ENCODE measurements at regions not wholly inside any gene's neighbourhood (a gene's known extent, or its start where the extent isn't known, plus 50 kb on each side); places are given as distances from the start of the nearest gene placed in this dataset.

DNA sequence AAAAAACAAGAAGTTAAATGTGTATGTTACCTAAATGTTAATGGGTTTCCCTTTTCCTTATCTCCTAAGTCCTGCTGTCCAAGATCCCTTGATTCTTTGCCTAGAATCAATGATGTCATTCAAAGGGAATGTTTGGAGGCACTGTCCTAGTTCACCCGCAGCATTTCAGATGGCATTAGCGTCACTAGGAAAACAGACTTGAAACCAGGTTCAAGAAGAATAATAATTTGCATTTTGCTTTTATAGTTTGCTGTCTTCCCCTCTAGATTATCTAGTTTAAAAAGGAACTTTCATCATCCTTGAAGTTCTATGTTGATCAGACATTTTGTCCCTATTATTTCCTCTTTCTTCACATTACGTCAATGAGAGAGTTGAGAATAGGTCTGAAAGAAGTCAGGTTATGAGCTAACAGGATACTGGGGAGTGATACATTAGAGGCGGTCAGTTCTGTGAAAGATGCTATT lies 234.1 kb upstream of the PGRMC2 start (continued):
- TF ChIP-seq, protein P1, sequence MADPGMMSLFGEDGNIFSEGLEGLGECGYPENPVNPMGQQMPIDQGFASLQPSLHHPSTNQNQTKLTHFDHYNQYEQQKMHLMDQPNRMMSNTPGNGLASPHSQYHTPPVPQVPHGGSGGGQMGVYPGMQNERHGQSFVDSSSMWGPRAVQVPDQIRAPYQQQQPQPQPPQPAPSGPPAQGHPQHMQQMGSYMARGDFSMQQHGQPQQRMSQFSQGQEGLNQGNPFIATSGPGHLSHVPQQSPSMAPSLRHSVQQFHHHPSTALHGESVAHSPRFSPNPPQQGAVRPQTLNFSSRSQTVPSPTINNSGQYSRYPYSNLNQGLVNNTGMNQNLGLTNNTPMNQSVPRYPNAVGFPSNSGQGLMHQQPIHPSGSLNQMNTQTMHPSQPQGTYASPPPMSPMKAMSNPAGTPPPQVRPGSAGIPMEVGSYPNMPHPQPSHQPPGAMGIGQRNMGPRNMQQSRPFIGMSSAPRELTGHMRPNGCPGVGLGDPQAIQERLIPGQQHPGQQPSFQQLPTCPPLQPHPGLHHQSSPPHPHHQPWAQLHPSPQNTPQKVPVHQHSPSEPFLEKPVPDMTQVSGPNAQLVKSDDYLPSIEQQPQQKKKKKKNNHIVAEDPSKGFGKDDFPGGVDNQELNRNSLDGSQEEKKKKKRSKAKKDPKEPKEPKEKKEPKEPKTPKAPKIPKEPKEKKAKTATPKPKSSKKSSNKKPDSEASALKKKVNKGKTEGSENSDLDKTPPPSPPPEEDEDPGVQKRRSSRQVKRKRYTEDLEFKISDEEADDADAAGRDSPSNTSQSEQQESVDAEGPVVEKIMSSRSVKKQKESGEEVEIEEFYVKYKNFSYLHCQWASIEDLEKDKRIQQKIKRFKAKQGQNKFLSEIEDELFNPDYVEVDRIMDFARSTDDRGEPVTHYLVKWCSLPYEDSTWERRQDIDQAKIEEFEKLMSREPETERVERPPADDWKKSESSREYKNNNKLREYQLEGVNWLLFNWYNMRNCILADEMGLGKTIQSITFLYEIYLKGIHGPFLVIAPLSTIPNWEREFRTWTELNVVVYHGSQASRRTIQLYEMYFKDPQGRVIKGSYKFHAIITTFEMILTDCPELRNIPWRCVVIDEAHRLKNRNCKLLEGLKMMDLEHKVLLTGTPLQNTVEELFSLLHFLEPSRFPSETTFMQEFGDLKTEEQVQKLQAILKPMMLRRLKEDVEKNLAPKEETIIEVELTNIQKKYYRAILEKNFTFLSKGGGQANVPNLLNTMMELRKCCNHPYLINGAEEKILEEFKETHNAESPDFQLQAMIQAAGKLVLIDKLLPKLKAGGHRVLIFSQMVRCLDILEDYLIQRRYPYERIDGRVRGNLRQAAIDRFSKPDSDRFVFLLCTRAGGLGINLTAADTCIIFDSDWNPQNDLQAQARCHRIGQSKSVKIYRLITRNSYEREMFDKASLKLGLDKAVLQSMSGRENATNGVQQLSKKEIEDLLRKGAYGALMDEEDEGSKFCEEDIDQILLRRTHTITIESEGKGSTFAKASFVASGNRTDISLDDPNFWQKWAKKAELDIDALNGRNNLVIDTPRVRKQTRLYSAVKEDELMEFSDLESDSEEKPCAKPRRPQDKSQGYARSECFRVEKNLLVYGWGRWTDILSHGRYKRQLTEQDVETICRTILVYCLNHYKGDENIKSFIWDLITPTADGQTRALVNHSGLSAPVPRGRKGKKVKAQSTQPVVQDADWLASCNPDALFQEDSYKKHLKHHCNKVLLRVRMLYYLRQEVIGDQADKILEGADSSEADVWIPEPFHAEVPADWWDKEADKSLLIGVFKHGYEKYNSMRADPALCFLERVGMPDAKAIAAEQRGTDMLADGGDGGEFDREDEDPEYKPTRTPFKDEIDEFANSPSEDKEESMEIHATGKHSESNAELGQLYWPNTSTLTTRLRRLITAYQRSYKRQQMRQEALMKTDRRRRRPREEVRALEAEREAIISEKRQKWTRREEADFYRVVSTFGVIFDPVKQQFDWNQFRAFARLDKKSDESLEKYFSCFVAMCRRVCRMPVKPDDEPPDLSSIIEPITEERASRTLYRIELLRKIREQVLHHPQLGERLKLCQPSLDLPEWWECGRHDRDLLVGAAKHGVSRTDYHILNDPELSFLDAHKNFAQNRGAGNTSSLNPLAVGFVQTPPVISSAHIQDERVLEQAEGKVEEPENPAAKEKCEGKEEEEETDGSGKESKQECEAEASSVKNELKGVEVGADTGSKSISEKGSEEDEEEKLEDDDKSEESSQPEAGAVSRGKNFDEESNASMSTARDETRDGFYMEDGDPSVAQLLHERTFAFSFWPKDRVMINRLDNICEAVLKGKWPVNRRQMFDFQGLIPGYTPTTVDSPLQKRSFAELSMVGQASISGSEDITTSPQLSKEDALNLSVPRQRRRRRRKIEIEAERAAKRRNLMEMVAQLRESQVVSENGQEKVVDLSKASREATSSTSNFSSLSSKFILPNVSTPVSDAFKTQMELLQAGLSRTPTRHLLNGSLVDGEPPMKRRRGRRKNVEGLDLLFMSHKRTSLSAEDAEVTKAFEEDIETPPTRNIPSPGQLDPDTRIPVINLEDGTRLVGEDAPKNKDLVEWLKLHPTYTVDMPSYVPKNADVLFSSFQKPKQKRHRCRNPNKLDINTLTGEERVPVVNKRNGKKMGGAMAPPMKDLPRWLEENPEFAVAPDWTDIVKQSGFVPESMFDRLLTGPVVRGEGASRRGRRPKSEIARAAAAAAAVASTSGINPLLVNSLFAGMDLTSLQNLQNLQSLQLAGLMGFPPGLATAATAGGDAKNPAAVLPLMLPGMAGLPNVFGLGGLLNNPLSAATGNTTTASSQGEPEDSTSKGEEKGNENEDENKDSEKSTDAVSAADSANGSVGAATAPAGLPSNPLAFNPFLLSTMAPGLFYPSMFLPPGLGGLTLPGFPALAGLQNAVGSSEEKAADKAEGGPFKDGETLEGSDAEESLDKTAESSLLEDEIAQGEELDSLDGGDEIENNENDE (IDR thresholded peaks at IDR 0.05; ENCODE audit: low read depth, low read length): no peak
- TF ChIP-seq, protein P2, sequence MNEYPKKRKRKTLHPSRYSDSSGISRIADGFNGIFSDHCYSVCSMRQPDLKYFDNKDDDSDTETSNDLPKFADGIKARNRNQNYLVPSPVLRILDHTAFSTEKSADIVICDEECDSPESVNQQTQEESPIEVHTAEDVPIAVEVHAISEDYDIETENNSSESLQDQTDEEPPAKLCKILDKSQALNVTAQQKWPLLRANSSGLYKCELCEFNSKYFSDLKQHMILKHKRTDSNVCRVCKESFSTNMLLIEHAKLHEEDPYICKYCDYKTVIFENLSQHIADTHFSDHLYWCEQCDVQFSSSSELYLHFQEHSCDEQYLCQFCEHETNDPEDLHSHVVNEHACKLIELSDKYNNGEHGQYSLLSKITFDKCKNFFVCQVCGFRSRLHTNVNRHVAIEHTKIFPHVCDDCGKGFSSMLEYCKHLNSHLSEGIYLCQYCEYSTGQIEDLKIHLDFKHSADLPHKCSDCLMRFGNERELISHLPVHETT (CRISPR knock-in tag; conservative IDR thresholded peaks at IDR 0.05 in 1 of 2, IDR thresholded peaks at IDR 0.05 in 1 of 2): no peak
- TF ChIP-seq MYBL2 (IDR thresholded peaks at IDR 0.05; ENCODE audit: low read depth) (no peak), MYBL2 (CRISPR knock-in tag; IDR thresholded peaks at IDR 0.05; ENCODE audit: borderline replicate concordance) (no peak), KAT8 (IDR thresholded peaks at IDR 0.05; ENCODE audit: low read depth) (no peak), NR1H2 (CRISPR knock-in tag; IDR thresholded peaks at IDR 0.05) (no peak), FOS (IDR thresholded peaks at IDR 0.05; ENCODE audit: extremely low read depth, insufficient read length) (no peak), TEAD4 (IDR thresholded peaks at IDR 0.05; ENCODE audit: low read length) (peak; percentile 75), TEAD4 (CRISPR knock-in tag; IDR thresholded peaks at IDR 0.05; ENCODE audit: borderline replicate concordance) (no peak), RNF2 (IDR thresholded peaks at IDR 0.05) (no peak)
- TF ChIP-seq, protein P3, sequence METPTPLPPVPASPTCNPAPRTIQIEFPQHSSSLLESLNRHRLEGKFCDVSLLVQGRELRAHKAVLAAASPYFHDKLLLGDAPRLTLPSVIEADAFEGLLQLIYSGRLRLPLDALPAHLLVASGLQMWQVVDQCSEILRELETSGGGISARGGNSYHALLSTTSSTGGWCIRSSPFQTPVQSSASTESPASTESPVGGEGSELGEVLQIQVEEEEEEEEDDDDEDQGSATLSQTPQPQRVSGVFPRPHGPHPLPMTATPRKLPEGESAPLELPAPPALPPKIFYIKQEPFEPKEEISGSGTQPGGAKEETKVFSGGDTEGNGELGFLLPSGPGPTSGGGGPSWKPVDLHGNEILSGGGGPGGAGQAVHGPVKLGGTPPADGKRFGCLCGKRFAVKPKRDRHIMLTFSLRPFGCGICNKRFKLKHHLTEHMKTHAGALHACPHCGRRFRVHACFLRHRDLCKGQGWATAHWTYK (CRISPR knock-in tag; IDR thresholded peaks at IDR 0.05): no peak
- TF ChIP-seq, protein P4, sequence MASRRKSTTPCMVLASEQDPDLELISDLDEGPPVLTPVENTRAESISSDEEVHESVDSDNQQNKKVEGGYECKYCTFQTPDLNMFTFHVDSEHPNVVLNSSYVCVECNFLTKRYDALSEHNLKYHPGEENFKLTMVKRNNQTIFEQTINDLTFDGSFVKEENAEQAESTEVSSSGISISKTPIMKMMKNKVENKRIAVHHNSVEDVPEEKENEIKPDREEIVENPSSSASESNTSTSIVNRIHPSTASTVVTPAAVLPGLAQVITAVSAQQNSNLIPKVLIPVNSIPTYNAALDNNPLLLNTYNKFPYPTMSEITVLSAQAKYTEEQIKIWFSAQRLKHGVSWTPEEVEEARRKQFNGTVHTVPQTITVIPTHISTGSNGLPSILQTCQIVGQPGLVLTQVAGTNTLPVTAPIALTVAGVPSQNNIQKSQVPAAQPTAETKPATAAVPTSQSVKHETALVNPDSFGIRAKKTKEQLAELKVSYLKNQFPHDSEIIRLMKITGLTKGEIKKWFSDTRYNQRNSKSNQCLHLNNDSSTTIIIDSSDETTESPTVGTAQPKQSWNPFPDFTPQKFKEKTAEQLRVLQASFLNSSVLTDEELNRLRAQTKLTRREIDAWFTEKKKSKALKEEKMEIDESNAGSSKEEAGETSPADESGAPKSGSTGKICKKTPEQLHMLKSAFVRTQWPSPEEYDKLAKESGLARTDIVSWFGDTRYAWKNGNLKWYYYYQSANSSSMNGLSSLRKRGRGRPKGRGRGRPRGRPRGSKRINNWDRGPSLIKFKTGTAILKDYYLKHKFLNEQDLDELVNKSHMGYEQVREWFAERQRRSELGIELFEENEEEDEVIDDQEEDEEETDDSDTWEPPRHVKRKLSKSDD (conservative IDR thresholded peaks at IDR 0.05; ENCODE audit: low read length): no peak
